Adrenal gland (tissue), 9 donors: ENCODE measurements at regions not wholly inside any gene's neighbourhood (a gene's known extent, or its start where the extent isn't known, plus 50 kb on each side); places are given as distances from the start of the nearest gene placed in this dataset.

ENCODE experiments used
- DNase-seq, 7 donors: peaks; one replicate each; pipeline ENCODE4 v3.0.0-alpha.2; 2019 to 2020
- H3K27ac ChIP-seq, 5 donors: fragments of 200-600 bp; sonication (generic) in 4 of 5; 1 replicate in 3 of 5; 2 replicates in 2 of 5; pipeline versions ENCODE4 v1.5.1 to v1.8.0; 2016 to 2020; ENCODE audit warnings: mild to moderate bottlenecking in 1 of 5
- H3K27me3 ChIP-seq: fragments of 200-600 bp; 2 replicates; pipeline ENCODE4 v1.8.0; 2021
- H3K36me3 ChIP-seq, 2 donors: fragments of 200-600 bp; replicated peaks in 1 of 2; 1 replicate in 1 of 2; 2 replicates in 1 of 2; pipeline versions ENCODE4 v1.5.1 to v1.8.0; 2018 to 2022
- H3K4me1 ChIP-seq, 2 donors: fragments of 200-600 bp; replicated peaks in 1 of 2; 1 replicate in 1 of 2; 2 replicates in 1 of 2; pipeline versions ENCODE4 v1.5.1 to v1.8.0; 2018 to 2021
- H3K4me3 ChIP-seq, 4 donors: fragments of 200-600 bp; sonication (generic) in 3 of 4; one replicate each; pipeline ENCODE4 v1.5.1; 2016 to 2018
- H3K9me3 ChIP-seq, 3 donors: fragments of 200-600 bp; sonication (generic) in 1 of 3; replicated peaks in 1 of 3; 1 replicate in 2 of 3; 2 replicates in 1 of 3; pipeline versions ENCODE4 v1.5.1 to v1.8.0; 2016 to 2021
- CTCF ChIP-seq, 6 experiments: fragments of 450-650 bp in 4 of 6; fragments of 200-600 bp in 2 of 6; sonication (generic) in 1 of 6; IDR thresholded peaks; 1 replicate in 5 of 6; 2 replicates in 1 of 6; pipeline versions ENCODE4 v1.5.1 to v1.8.0; 2016 to 2021; ENCODE audit warnings: antibody characterized with exemption in 6 of 6, mild to moderate bottlenecking in 2 of 6, moderate library complexity in 1 of 6
- POLR2A ChIP-seq, 2 donors: fragments of 450-650 bp; IDR thresholded peaks; one replicate each; pipeline ENCODE4 v1.6.1; 2017; ENCODE audit warnings: antibody characterized with exemption in 2 of 2, mild to moderate bottlenecking in 2 of 2, moderate library complexity in 1 of 2
- WGBS, 4 donors: extraction: QIAGEN DNeasy Blood & Tissue Kit in 2 of 4; methylation state at CpG; one replicate each; pipeline versions ENCODE4 v1.1.5 to v1.1.7; 2013 to 2017; 5-methylcytosine and 5-hydroxymethylcytosine counted together
- intact Hi-C, 2 donors: fragments of 100-400 bp; cut with DNase I; formaldehyde crosslinking; loops; one replicate each; pipeline versions ENCODE4 v1.14.1 to v1.15.0; 2022 to 2023
- donor health status: healthy with polysubstance abuse.
- donor health status: Bipolar disorder and iron deficiency.
- donor health status: DM: yes; HTN: yes; CAD: no.
- donor health status: DM: no; HTN: no; CAD: no.
- donor health status: DM: no; HTN: no; CAD: no.

DNA sequence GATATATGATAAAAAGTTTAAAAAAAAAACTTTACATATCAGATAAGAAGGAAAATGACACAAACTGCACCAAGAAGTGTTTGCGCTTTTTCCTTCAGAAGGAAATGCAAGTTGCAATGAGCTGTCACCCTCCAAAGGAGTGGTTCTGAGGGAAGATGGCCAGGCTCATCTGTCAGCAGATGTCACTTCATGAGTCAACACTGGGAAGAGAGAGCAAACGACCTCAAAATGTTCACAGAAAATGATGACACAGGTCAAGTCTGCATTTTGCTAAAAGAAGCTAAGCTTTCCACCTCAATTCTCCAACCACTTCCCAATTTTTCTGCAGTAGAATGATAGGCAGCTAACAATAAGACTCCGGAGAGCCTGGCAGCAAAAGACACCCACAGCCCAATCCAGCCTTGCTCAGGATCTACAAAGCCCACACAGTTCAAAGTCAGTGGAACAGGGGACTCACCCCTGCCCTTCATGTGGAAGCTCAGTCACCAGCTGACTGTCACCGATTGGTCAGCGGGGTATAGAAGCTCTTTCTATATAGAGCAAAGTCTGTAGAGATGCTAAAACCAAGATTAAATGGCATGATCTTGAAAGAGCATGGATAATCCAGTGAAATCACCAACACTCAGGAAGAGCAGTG, 155.1 kb upstream of the NEBL start:
- no peaks in the 10 kb centered on the region for H3K9me3 ChIP-seq
- intact Hi-C loops, result no loop called here
- no peaks in the 10 kb centered on the region for H3K4me1 ChIP-seq
- H3K36me3 ChIP-seq, result no peaks in the 10 kb centered on the region
- no peak overlapping the region for H3K4me3 ChIP-seq
- no peak overlapping the region for H3K27ac ChIP-seq
- TF ChIP-seq POLR2A (IDR thresholded peaks at IDR 0.05) (no peak), CTCF (IDR thresholded peaks at IDR 0.05) (no peak)
- H3K27me3 ChIP-seq, result no peaks in the 10 kb centered on the region
- WGBS, 4 donors, result 75 to 78% (median 76%) methylated on average over 5 of the region's 5 CpGs
- DNase-seq, result peak in 2 of 7 donors; percentile 8 to 14

GRCh38 chr10:21049482-21049881, 152.4 kb upstream of the NEBL start:
- WGBS, 4 donors, result 90 to 96% (median 95%) methylated on average over 3 of the region's 3 CpGs
- Histone ChIP-seq H3K4me1 (peaks cover 0 to 5% of the 10 kb centered on the region in 2 donors), H3K27me3 (no peaks in the 10 kb centered on the region), H3K27ac (no peak overlapping the region), H3K9me3 (no peaks in the 10 kb centered on the region), H3K4me3 (no peak overlapping the region), H3K36me3 (no peaks in the 10 kb centered on the region)
- no peak for DNase-seq
- intact Hi-C loops, result no loop called here
- TF ChIP-seq POLR2A (IDR thresholded peaks at IDR 0.05), result no peak
- no peak for TF ChIP-seq CTCF (IDR thresholded peaks at IDR 0.05)

- no peaks in the 10 kb centered on the region for H3K9me3 ChIP-seq
Measured at GRCh38 chr10:21048068-21048467, 151.0 kb upstream of the NEBL start.

GRCh38 chr10:21047511-21047910, 150.4 kb upstream of the NEBL start:
- no peak for DNase-seq
- H3K36me3 ChIP-seq, result no peaks in the 10 kb centered on the region
- TF ChIP-seq POLR2A (IDR thresholded peaks at IDR 0.05), result no peak
- no peak overlapping the region for H3K27ac ChIP-seq
- intact Hi-C loops, result no loop called here
- H3K9me3 ChIP-seq, result no peaks in the 10 kb centered on the region
- H3K4me1 ChIP-seq, result peaks cover 0 to 8% of the 10 kb centered on the region in 2 donors
- no peak overlapping the region for H3K4me3 ChIP-seq
- 88 to 96% (median 93%) methylated on average over 3 of the region's 3 CpGs for WGBS, 4 donors
- H3K27me3 ChIP-seq, result no peaks in the 10 kb centered on the region

More at GRCh38 chr10:21048068-21048467, 151.0 kb upstream of the NEBL start:
- Histone ChIP-seq H3K36me3 (no peaks in the 10 kb centered on the region), H3K4me3 (no peak overlapping the region), H3K27me3 (no peaks in the 10 kb centered on the region), H3K27ac (no peak overlapping the region), H3K4me1 (peaks cover 0 to 8% of the 10 kb centered on the region in 2 donors)
- no peak for TF ChIP-seq POLR2A (IDR thresholded peaks at IDR 0.05)
- no peak for TF ChIP-seq CTCF (IDR thresholded peaks at IDR 0.05)
- DNase-seq, result no peak
- WGBS, 4 donors, result 85 to 90% (median 90%) methylated on average over 6 of the region's 6 CpGs
- intact Hi-C loops, result no loop called here

DNA sequence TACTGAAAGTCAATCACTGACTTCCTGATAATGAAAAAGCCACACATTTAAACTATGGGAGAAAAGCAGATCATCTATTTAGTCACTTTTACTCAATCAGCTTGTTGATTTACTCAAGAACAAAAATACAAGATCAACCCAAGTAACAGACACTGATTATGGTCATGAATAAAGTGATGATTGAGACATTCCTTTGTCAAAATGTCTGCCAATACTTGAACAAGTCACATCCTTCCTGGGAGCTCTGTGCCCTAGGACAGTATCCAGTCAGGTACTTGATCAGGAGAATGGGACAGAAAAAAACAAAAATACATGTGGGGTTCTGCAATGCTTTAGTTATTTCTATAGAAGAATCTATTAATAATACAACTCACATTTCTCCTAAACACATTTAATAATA, 150.0 kb upstream of the NEBL start:
- no peaks in the 10 kb centered on the region for H3K36me3 ChIP-seq
- H3K27me3 ChIP-seq, result no peaks in the 10 kb centered on the region
- H3K4me3 ChIP-seq, result no peak overlapping the region
- TF ChIP-seq CTCF (IDR thresholded peaks at IDR 0.05), result no peak
- TF ChIP-seq POLR2A (IDR thresholded peaks at IDR 0.05), result no peak
- DNase-seq, result no peak
- peaks cover 0 to 8% of the 10 kb centered on the region in 2 donors for H3K4me1 ChIP-seq
- H3K27ac ChIP-seq, result no peak overlapping the region
- H3K9me3 ChIP-seq, result no peaks in the 10 kb centered on the region
- intact Hi-C loops, result no loop called here
